ES-I3 (cell line): ENCODE measurements at regions not wholly inside any gene's neighbourhood (a gene's known extent, or its start where the extent isn't known, plus 50 kb on each side); places are given as distances from the start of the nearest gene placed in this dataset.

Source experiments
- H3K36me3 ChIP-seq: 2 replicates; pipeline ENCODE4 v1.6.1; 2013; ENCODE audit warnings: mild to moderate bottlenecking, low read length, control low read depth, moderate library complexity; ENCODE audit not compliant: insufficient read depth
- H3K4me1 ChIP-seq: 2 replicates; pipeline ENCODE4 v1.6.1; 2013; ENCODE audit warnings: mild to moderate bottlenecking, control low read depth, low read length; ENCODE audit not compliant: insufficient read depth
- H3K9ac ChIP-seq: 2 replicates; pipeline ENCODE4 v1.6.1; 2013; ENCODE audit warnings: low read depth, mild to moderate bottlenecking, low read length, moderate library complexity
- H3K9me3 ChIP-seq: 2 replicates; pipeline ENCODE4 v1.6.1; 2013; ENCODE audit warnings: mild to moderate bottlenecking, low read length, moderate library complexity; ENCODE audit not compliant: control insufficient read depth, insufficient read depth

DNA sequence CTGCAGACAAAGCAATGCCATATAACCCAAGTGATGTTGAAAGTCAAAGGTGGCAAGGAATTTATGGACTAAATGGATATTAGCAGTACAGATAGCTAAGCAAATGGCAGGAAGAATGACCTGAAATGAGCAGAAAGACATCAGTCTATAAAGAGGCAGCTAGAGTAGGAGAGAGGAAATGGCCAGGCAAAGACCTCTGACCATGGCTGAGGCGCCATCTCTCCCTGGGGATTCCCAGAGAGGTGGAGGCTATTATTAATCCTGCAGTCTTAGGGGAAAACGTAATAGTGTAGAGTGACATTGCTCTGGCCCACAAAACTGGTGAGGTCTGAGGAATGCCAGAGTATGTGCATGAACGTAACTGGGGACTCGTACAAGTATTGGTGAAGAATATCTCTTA lies 563.6 kb upstream of the PRMT6 start:
- Histone ChIP-seq H3K9me3 (no peaks in the 10 kb centered on the region), H3K36me3 (no peaks in the 10 kb centered on the region), H3K9ac (no peak overlapping the region), H3K4me1 (no peaks in the 10 kb centered on the region)

DNA sequence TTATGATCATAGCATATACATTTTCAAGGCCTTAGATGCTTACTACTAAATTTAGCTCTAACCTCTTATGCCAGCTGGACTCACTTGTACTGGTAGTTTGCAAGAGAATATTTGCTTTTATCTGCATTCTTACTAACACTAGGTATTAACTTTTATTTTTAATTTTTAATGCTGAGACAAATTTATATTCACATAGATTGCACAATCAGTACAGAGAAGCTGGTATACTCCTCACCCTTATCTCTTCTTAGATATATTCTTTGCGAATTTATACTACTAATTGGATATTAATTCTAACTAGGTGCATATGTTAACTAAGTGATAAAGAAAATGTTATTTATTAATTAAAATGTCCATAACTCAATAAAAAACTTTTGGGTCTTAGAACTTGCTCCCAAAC lies 561.8 kb upstream of the PRMT6 start:
- H3K4me1 ChIP-seq = no peaks in the 10 kb centered on the region
- H3K36me3 ChIP-seq = no peaks in the 10 kb centered on the region
- H3K9me3 ChIP-seq = no peaks in the 10 kb centered on the region
- H3K9ac ChIP-seq = no peak overlapping the region

DNA sequence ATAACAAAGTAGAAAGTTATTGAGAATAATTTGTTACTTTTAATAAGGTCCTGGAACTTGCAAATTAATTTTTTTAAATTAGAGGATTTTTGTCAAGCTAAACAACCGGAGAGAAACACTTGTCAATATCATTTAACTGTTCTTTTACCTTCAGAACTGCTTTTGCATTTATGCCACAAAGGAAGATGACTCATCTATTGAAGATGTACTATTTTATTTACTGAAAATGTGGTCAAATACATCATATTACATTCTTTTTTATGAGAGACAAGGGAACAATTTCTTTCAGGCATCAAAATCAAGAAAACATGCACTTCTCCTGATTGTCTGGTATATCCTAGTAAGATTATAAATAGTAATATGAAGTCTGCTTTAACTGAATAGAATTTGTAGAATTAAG lies 558.2 kb upstream of the PRMT6 start:
- Histone ChIP-seq H3K36me3 (no peaks in the 10 kb centered on the region), H3K9me3 (no peaks in the 10 kb centered on the region; the same call in 1 of the 2 replicates), H3K9ac (no peak overlapping the region), H3K4me1 (no peaks in the 10 kb centered on the region)

DNA sequence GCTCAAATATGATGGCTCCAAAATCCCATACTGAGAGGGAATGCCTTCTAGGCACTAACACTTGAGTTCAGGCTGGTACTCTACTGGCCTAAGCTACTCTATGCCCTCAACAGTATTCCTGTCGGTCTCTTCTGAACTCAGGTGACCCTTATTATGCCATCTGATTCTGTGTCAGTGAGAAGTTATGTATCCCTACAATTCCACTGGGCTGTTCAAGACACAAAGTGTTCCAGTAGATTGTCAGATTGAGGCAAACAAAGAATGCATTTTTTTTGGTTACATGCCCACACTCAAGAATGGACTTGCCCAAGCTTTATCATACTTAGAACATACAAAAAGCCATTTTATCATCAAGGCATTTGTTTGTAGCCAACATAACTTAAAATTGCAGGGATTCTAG lies 553.8 kb upstream of the PRMT6 start:
- Histone ChIP-seq H3K9me3 (no peaks in the 10 kb centered on the region; the same call in 1 of the 2 replicates), H3K9ac (no peak overlapping the region), H3K36me3 (no peaks in the 10 kb centered on the region), H3K4me1 (no peaks in the 10 kb centered on the region)

DNA sequence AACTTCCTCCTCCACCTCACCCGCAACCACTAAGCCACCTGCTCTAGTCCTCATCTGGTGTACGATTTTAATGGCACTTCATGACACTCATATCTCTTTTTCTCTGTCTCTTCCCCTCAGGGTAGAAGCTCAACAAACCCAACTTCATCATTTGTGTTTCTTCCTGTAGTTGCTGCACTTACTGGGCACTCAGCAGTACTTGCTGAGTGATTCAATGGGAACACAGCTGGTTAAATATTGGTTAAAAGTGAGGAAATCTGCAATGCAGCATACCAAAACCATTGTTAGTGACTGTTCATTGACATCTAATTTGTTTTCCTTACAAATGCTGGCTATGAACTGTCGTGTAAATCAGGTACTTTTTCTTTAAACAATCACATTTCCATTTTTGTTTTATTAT lies 541.1 kb upstream of the PRMT6 start:
- Histone ChIP-seq H3K4me1 (peaks cover 10% of the 10 kb centered on the region; the same call in 1 of the 2 replicates), H3K9ac (no peak overlapping the region), H3K36me3 (no peaks in the 10 kb centered on the region), H3K9me3 (no peaks in the 10 kb centered on the region)

DNA sequence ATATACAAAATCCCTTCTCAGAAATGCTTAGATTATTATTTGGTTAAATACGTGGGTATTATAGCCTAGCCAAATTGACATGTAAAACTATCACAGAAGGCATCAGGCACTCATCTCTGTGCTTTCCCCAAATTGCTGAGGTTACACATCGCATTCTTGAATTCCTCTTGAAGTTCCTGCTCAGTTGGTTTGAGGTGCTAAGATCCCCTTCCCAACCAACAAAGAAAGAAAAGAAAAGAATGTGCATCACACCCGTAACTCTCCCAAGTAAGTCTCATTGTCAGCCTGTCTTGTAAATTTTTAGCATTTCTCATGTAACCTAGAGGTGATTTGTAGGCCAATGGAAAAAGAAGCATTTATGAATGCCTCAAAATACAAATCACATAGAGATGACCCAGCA lies 539.2 kb upstream of the PRMT6 start:
- Histone ChIP-seq H3K9ac (no peak overlapping the region), H3K36me3 (no peaks in the 10 kb centered on the region), H3K9me3 (no peaks in the 10 kb centered on the region), H3K4me1 (peaks cover 10% of the 10 kb centered on the region; the same call in 1 of the 2 replicates)

DNA sequence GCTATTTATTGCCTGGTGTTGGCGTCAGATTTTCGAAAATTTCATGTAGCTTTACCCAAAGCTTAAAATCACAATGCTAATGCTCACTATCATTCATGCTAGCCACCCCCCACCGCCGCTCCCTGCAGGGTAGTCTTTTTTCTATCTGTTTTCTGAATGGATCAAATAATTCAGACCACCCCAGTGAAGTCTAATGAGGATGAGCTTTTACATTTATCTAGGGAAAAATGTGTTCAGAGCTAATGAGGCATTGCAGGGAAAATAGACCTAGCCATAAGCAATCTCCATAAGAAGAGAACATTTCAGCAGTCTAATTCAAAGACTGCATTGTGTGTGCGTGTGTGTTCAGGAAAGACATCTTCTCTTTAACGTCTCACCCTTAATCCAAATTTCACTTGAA lies 533.0 kb upstream of the PRMT6 start:
- no peak overlapping the region for H3K9ac ChIP-seq
- peaks cover 19% of the 10 kb centered on the region; the same call in 1 of the 2 replicates for H3K4me1 ChIP-seq
- H3K36me3 ChIP-seq = no peaks in the 10 kb centered on the region
- no peaks in the 10 kb centered on the region for H3K9me3 ChIP-seq

DNA sequence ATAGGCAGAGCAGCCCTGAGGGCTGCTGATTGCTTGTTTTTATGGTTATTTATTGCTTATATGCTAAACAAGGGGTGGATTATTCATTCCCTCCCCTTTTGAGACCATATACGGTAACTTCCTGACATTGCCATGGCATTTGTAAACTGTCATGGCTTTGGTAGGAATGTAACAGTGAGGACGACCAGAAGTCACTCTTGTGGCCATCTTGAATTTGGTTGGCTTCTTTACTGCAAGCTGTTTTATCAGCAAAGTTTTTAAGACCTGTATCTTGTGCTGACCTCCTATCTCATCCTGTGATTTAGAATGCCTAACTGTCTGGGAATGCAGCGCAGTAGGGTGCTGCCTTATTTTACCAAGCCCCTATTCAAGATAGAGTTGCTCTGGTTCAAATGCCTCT lies 531.8 kb upstream of the PRMT6 start:
- H3K9ac ChIP-seq = no peak overlapping the region
- H3K4me1 ChIP-seq = peaks cover 19% of the 10 kb centered on the region; the same call in 1 of the 2 replicates
- H3K9me3 ChIP-seq = no peaks in the 10 kb centered on the region
- H3K36me3 ChIP-seq = no peaks in the 10 kb centered on the region

DNA sequence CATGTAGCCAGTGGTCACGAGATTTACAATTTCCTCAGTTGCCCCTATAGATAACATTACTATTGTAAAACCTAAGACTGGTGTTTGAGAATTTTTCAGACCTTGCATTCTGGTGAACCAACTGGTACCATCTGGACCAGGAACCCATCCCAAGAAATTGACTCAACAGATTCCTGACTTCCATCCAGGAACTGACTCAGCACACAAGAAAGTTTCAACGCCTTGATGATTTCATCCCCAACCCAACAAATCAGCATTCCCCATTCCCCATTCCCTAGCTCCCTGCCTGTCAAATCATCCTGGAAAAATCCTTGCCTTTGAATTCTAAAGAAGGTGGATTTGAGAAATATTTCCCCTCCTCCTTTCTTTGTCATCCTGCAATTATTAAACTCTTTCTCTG lies 529.8 kb upstream of the PRMT6 start:
- Histone ChIP-seq H3K4me1 (peaks cover 19% of the 10 kb centered on the region; the same call in 1 of the 2 replicates), H3K9ac (no peak overlapping the region), H3K36me3 (no peaks in the 10 kb centered on the region), H3K9me3 (no peaks in the 10 kb centered on the region)

DNA sequence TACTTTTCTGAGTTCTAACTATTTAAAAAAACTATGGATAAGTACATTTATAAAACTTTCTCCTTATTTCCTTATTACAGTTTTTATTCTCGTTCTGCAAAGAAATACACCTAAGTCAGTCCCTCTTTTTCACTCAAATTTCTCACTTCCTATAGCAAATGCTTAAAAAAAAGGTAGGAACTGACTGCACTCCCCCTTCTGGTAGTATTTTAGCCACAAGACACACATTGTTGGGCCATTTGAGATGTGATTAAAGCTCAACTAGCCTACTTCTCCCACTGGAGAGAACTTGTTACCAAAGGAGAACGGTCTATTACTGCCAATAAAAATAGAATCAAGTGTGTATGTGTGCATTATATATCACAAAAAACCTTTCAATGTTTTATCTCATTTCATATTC lies 521.9 kb upstream of the PRMT6 start:
- H3K4me1 ChIP-seq = no peaks in the 10 kb centered on the region
- no peaks in the 10 kb centered on the region for H3K9me3 ChIP-seq
- H3K36me3 ChIP-seq = no peaks in the 10 kb centered on the region
- no peak overlapping the region for H3K9ac ChIP-seq

DNA sequence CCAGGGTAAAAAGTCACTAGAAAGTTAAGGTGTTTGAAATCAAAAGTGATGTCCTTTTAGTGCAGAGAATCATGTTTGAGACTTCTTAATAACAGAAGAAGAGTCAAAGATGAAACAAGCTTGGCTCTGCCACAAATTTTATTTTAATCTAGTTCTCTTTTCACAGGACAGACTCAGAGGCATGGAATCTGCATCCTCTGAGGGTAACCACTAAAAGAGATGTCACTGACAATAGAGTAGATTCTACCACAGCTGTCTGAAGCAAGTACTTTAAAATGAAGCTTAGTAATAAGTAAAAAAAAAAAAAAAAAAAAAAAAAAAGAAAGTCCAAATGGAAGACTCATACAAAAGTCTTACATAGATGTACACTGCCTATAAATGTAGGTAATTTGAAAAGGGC lies 519.7 kb upstream of the PRMT6 start:
- Histone ChIP-seq H3K9ac (no peak overlapping the region), H3K36me3 (no peaks in the 10 kb centered on the region), H3K4me1 (no peaks in the 10 kb centered on the region), H3K9me3 (no peaks in the 10 kb centered on the region; the same call in 1 of the 2 replicates)

DNA sequence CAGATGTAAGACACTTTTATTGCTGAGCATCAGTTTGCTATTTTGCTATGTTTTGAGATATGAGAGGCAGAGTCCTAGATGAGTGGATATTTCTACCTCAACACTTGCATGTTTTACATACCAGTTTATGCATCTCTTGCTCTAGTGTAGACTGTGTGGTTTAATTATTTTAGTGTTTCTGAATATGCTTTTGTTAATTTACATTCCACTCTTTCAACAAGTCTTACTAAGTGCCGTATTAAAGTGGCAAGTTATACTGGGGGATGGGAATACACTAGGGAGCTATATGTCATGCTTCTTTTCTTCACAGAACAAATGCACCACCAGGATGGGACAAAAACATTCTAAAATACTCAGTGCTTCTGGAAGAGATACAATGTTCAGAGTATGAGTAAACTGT lies 507.7 kb upstream of the PRMT6 start:
- Histone ChIP-seq H3K9me3 (no peaks in the 10 kb centered on the region), H3K36me3 (no peaks in the 10 kb centered on the region), H3K9ac (no peak overlapping the region), H3K4me1 (no peaks in the 10 kb centered on the region)

DNA sequence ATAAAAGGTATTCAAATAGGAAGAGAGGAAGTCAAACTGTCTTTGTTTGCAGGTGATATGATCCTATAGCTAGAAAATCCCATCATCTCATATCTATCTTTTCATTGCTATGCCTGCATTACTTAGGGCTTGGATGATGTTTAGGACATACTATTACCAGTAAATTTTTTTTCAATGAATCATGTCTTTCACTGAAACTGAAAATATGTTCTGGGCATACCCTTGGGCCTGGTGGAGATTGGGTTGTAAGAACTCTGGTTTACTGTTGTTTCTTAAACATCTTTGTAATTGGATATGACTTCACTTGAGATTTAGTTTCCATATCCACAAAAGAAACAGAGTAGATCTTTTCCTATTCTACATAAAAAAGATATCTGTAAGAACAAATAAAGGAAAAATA lies 502.2 kb upstream of the PRMT6 start:
- H3K36me3 ChIP-seq = no peaks in the 10 kb centered on the region
- no peak overlapping the region for H3K9ac ChIP-seq
- no peaks in the 10 kb centered on the region for H3K4me1 ChIP-seq
- no peaks in the 10 kb centered on the region for H3K9me3 ChIP-seq

DNA sequence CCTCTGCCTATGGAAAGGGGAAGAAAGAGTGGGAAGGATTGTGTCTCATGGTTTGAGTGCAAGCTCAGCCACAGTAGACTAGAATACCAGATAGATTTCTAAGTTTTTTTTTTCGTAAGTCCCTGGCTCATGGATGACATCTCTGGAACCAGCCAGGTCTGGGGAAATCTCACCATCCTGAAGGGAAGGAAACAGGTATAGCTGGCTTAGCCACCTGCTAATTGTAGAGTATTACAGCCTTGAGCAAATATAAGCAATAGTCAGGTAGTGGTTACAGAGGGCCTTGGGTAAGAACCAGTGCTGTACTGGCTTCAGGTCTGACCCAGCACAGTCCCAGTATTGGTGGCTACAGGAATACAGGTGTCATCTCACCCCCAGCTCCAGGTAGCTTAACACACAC lies 500.9 kb upstream of the PRMT6 start:
- Histone ChIP-seq H3K36me3 (no peaks in the 10 kb centered on the region), H3K4me1 (no peaks in the 10 kb centered on the region), H3K9me3 (no peaks in the 10 kb centered on the region), H3K9ac (no peak overlapping the region)

DNA sequence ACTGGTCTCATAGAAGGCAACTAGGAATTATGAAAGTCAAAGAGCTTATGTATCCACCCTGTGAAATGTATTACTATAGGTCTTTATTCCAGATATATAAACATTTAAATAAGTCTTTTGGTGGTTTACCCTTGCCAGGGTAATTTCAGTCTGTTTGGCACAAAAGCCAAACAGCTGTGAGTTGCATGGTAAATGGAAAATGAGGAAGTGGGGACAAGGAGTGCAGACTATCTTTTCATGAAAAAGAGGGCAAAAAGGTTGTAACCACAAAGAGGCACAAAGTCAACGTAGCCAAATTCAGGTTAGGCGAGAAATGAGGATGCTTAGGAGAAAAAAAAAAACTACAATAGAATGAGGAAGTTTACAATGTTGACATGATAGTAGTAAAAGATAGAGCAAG lies 492.3 kb upstream of the PRMT6 start:
- H3K4me1 ChIP-seq = no peaks in the 10 kb centered on the region
- H3K9me3 ChIP-seq = no peaks in the 10 kb centered on the region; the same call in 1 of the 2 replicates
- no peak overlapping the region for H3K9ac ChIP-seq
- no peaks in the 10 kb centered on the region for H3K36me3 ChIP-seq
